SK-N-SH treated with all-trans-retinoic acid at 6 μM for 48 hours (cell line): ENCODE measurements at regions not wholly inside any gene's neighbourhood (a gene's known extent, or its start where the extent isn't known, plus 50 kb on each side); places are given as distances from the start of the nearest gene placed in this dataset.

Source experiments
- ATAC-seq: fragments of 200-7000 bp; cut with Tn5 transposase; 3 replicates; pipeline ENCODE4 v1.9.1; 2020; ENCODE audit warnings: mild to moderate bottlenecking, moderate library complexity
- ARNTL ChIP-seq: fragments of 450-650 bp; formaldehyde crosslinking; IDR thresholded peaks from 2 replicates; pipeline ENCODE4 v1.5.0; 2020; ENCODE audit warnings: low read depth, mild to moderate bottlenecking, moderate library complexity, borderline replicate concordance
- BACH2 ChIP-seq: fragments of 250-450 bp; sonication (Bioruptor Pico); IDR thresholded peaks from 2 replicates; pipeline ENCODE4 v1.9.0; 2021; ENCODE audit warnings: mild to moderate bottlenecking, borderline replicate concordance
- CSDC2 ChIP-seq: fragments of 250-450 bp; sonication (Bioruptor Pico); IDR thresholded peaks from 2 replicates; pipeline ENCODE4 v1.5.0; 2020; ENCODE audit warnings: mild to moderate bottlenecking, moderate library complexity
- ESRRG ChIP-seq: fragments of 250-450 bp; sonication (Bioruptor Pico); IDR thresholded peaks from 2 replicates; pipeline ENCODE4 v1.6.1; 2021; ENCODE audit warnings: mild to moderate bottlenecking
- ISL1 ChIP-seq: fragments of 250-450 bp; sonication (Bioruptor Pico); IDR thresholded peaks from 2 replicates; pipeline ENCODE4 v2.1.2; 2022; ENCODE audit warnings: mild to moderate bottlenecking, moderate library complexity
- OSR1 ChIP-seq: fragments of 250-450 bp; sonication (Bioruptor Pico); IDR thresholded peaks from 2 replicates; pipeline ENCODE4 v1.8.0; 2022; ENCODE audit warnings: moderate library complexity, mild to moderate bottlenecking, inconsistent platforms
- PPARA ChIP-seq: fragments of 250-450 bp; sonication (Bioruptor Pico); IDR thresholded peaks from 2 replicates; pipeline ENCODE4 v1.5.0; 2020; ENCODE audit warnings: mild to moderate bottlenecking, borderline replicate concordance
- RARB ChIP-seq: fragments of 250-450 bp; sonication (Bioruptor Pico); IDR thresholded peaks from 2 replicates; pipeline ENCODE4 v1.8.0; 2021; ENCODE audit warnings: mild to moderate bottlenecking, moderate library complexity
- SNAI2 ChIP-seq: fragments of 250-450 bp; sonication (Bioruptor Pico); IDR thresholded peaks from 2 replicates; pipeline ENCODE4 v1.5.0; 2020; ENCODE audit warnings: mild to moderate bottlenecking, moderate library complexity
- TCF4 ChIP-seq: fragments of 250-450 bp; sonication (Bioruptor Pico); IDR thresholded peaks from 2 replicates; pipeline ENCODE4 v1.8.0; 2021; ENCODE audit warnings: mild to moderate bottlenecking, moderate library complexity, borderline replicate concordance
- TOX ChIP-seq: fragments of 250-450 bp; sonication (Bioruptor Pico); IDR thresholded peaks from 2 replicates; pipeline ENCODE4 v1.8.0; 2021; ENCODE audit warnings: mild to moderate bottlenecking, moderate library complexity, borderline replicate concordance
- ZC3H10 ChIP-seq: fragments of 250-450 bp; sonication (Bioruptor Pico); IDR thresholded peaks from 2 replicates; pipeline ENCODE4 v1.5.1; 2021; ENCODE audit warnings: mild to moderate bottlenecking, moderate library complexity
- ZFP3 ChIP-seq: fragments of 250-450 bp; sonication (Bioruptor Pico); IDR thresholded peaks from 2 replicates; pipeline ENCODE4 v1.5.0; 2020; ENCODE audit warnings: mild to moderate bottlenecking, moderate library complexity
- ZFP30 ChIP-seq: fragments of 450-650 bp; formaldehyde crosslinking; IDR thresholded peaks from 2 replicates; pipeline ENCODE4 v1.5.0; 2022; ENCODE audit warnings: mild to moderate bottlenecking, moderate library complexity
- ZNF565 ChIP-seq: fragments of 450-650 bp; formaldehyde crosslinking; conservative IDR thresholded peaks from 2 replicates; pipeline ENCODE4 v1.5.0; 2020; ENCODE audit warnings: low read depth, mild to moderate bottlenecking, moderate library complexity
- ZNF70 ChIP-seq: fragments of 450-650 bp; formaldehyde crosslinking; IDR thresholded peaks from 2 replicates; pipeline ENCODE4 v1.5.0; 2020; ENCODE audit warnings: mild to moderate bottlenecking, moderate library complexity
- ZNF8 ChIP-seq: fragments of 450-650 bp; formaldehyde crosslinking; IDR thresholded peaks from 2 replicates; pipeline ENCODE4 v1.5.0; 2020; ENCODE audit warnings: mild to moderate bottlenecking, moderate library complexity
- TF ChIP-seq, protein P1 (sequence below): fragments of 250-450 bp; sonication (Bioruptor Pico); IDR thresholded peaks from 2 replicates; pipeline ENCODE4 v1.5.0; 2020; ENCODE audit warnings: mild to moderate bottlenecking, moderate library complexity
- TF ChIP-seq, protein P2 (sequence below): fragments of 250-450 bp; sonication (Bioruptor Pico); IDR thresholded peaks from 2 replicates; pipeline ENCODE4 v1.8.0; 2020; ENCODE audit warnings: mild to moderate bottlenecking, moderate library complexity, borderline replicate concordance
- TF ChIP-seq, protein P3 (sequence below): fragments of 250-450 bp; sonication (Bioruptor Pico); IDR thresholded peaks from 2 replicates; pipeline ENCODE4 v1.5.1; 2020; ENCODE audit warnings: low read depth, mild to moderate bottlenecking, moderate library complexity
- TF ChIP-seq, protein P4 (sequence below): fragments of 250-450 bp; sonication (Bioruptor Pico); IDR thresholded peaks from 2 replicates; pipeline ENCODE4 v1.5.1; 2021; ENCODE audit warnings: mild to moderate bottlenecking, moderate library complexity
- TF ChIP-seq, protein P5 (sequence below): fragments of 250-450 bp; sonication (Bioruptor Pico); IDR thresholded peaks from 2 replicates; pipeline ENCODE4 v1.8.0; 2021; ENCODE audit warnings: low read depth, mild to moderate bottlenecking, moderate library complexity, borderline replicate concordance

DNA sequence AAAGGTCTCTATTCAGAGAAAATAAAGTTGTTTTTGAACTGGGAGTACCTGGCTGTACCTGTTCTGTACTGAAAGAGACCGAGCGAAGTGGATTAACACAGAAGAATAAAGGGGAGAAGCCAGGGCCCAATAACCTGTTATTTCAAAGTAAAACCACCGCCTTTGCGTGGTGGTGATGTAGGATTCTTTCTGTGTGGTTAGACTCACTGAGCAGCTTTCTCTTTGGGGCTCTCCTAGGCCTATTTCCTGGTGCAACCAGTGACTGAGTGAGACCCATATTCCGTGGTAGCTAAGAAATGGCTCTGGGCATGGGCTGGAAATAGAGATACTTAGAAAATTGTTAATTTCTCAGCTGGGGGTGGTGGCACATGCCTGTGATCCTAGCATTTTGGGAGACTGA, 99.9 kb downstream of the XCL2 start:
- ATAC-seq: no peak
- TF ChIP-seq, protein P1, sequence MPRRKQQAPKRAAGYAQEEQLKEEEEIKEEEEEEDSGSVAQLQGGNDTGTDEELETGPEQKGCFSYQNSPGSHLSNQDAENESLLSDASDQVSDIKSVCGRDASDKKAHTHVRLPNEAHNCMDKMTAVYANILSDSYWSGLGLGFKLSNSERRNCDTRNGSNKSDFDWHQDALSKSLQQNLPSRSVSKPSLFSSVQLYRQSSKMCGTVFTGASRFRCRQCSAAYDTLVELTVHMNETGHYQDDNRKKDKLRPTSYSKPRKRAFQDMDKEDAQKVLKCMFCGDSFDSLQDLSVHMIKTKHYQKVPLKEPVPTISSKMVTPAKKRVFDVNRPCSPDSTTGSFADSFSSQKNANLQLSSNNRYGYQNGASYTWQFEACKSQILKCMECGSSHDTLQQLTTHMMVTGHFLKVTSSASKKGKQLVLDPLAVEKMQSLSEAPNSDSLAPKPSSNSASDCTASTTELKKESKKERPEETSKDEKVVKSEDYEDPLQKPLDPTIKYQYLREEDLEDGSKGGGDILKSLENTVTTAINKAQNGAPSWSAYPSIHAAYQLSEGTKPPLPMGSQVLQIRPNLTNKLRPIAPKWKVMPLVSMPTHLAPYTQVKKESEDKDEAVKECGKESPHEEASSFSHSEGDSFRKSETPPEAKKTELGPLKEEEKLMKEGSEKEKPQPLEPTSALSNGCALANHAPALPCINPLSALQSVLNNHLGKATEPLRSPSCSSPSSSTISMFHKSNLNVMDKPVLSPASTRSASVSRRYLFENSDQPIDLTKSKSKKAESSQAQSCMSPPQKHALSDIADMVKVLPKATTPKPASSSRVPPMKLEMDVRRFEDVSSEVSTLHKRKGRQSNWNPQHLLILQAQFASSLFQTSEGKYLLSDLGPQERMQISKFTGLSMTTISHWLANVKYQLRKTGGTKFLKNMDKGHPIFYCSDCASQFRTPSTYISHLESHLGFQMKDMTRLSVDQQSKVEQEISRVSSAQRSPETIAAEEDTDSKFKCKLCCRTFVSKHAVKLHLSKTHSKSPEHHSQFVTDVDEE (CRISPR knock-in tag): no peak
- TF ChIP-seq, protein P2, sequence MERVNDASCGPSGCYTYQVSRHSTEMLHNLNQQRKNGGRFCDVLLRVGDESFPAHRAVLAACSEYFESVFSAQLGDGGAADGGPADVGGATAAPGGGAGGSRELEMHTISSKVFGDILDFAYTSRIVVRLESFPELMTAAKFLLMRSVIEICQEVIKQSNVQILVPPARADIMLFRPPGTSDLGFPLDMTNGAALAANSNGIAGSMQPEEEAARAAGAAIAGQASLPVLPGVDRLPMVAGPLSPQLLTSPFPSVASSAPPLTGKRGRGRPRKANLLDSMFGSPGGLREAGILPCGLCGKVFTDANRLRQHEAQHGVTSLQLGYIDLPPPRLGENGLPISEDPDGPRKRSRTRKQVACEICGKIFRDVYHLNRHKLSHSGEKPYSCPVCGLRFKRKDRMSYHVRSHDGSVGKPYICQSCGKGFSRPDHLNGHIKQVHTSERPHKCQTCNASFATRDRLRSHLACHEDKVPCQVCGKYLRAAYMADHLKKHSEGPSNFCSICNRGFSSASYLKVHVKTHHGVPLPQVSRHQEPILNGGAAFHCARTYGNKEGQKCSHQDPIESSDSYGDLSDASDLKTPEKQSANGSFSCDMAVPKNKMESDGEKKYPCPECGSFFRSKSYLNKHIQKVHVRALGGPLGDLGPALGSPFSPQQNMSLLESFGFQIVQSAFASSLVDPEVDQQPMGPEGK: no peak
- TF ChIP-seq ESRRG (no peak), ARNTL (CRISPR knock-in tag) (no peak), OSR1 (no peak), RARB (no peak), ZFP3 (CRISPR knock-in tag) (no peak), TCF4 (CRISPR knock-in tag) (no peak)
- TF ChIP-seq, protein P3, sequence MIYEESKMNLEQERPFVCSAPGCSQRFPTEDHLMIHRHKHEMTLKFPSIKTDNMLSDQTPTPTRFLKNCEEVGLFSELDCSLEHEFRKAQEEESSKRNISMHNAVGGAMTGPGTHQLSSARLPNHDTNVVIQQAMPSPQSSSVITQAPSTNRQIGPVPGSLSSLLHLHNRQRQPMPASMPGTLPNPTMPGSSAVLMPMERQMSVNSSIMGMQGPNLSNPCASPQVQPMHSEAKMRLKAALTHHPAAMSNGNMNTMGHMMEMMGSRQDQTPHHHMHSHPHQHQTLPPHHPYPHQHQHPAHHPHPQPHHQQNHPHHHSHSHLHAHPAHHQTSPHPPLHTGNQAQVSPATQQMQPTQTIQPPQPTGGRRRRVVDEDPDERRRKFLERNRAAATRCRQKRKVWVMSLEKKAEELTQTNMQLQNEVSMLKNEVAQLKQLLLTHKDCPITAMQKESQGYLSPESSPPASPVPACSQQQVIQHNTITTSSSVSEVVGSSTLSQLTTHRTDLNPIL (CRISPR knock-in tag): no peak

DNA sequence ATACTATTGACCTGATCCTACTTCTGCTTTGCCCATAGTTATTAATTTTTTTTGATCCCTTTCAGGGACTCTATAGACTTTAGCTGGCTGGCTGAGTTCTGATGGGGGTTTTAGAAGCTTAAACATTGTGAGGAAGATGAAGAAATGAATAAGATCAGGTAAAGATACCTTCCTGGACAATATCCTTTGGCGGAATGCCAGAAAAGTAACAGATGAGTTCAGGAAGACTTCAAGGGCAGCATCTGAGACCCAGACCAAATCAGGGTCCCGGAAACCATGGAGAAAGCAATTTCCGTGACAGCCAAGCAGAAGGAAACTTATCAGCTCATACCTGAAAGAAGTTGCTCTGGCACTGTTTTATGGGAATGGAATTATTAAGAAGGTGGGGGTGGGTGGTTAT, 100.4 kb downstream of the XCL2 start:
- no peak for TF ChIP-seq OSR1
- TF ChIP-seq ZFP3 (CRISPR knock-in tag): no peak
- ATAC-seq: no peak

DNA sequence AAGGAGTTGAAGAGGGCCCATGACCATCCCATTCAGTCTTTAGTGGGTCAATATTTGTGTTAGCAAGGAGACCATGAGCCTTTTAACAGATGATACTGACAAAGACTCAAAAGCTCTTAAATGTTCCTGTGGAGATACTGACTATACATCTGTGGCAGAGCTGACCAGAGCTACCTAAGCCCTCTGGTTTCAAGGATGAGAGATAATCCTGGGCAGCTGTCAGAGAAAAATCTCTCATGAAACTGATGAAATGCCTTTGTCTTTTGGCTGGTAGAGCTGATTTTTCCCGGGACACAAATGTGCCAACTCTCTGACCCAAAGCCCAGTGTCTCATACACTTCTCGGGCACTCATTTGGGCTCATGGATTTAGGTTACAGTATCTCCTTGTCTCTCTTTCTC, 100.9 kb downstream of the XCL2 start:
- no peak for ATAC-seq
- TF ChIP-seq OSR1 (no peak), ZNF8 (CRISPR knock-in tag) (no peak), BACH2 (no peak), ISL1 (CRISPR knock-in tag) (no peak), RARB (no peak), CSDC2 (no peak), ARNTL (CRISPR knock-in tag) (no peak), PPARA (CRISPR knock-in tag) (no peak), ZC3H10 (CRISPR knock-in tag) (no peak), TOX (CRISPR knock-in tag) (no peak), ZNF70 (CRISPR knock-in tag) (no peak), ZFP30 (CRISPR knock-in tag) (no peak), ZNF565 (no peak), TCF4 (CRISPR knock-in tag) (no peak), SNAI2 (CRISPR knock-in tag) (no peak)
- TF ChIP-seq, protein P3 (CRISPR knock-in tag): no peak
- TF ChIP-seq, protein P4, sequence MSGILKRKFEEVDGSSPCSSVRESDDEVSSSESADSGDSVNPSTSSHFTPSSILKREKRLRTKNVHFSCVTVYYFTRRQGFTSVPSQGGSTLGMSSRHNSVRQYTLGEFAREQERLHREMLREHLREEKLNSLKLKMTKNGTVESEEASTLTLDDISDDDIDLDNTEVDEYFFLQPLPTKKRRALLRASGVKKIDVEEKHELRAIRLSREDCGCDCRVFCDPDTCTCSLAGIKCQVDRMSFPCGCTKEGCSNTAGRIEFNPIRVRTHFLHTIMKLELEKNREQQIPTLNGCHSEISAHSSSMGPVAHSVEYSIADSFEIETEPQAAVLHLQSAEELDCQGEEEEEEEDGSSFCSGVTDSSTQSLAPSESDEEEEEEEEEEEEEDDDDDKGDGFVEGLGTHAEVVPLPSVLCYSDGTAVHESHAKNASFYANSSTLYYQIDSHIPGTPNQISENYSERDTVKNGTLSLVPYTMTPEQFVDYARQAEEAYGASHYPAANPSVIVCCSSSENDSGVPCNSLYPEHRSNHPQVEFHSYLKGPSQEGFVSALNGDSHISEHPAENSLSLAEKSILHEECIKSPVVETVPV (CRISPR knock-in tag): no peak
- TF ChIP-seq, protein P1 (CRISPR knock-in tag): no peak
- TF ChIP-seq, protein P2: no peak
- TF ChIP-seq, protein P5, sequence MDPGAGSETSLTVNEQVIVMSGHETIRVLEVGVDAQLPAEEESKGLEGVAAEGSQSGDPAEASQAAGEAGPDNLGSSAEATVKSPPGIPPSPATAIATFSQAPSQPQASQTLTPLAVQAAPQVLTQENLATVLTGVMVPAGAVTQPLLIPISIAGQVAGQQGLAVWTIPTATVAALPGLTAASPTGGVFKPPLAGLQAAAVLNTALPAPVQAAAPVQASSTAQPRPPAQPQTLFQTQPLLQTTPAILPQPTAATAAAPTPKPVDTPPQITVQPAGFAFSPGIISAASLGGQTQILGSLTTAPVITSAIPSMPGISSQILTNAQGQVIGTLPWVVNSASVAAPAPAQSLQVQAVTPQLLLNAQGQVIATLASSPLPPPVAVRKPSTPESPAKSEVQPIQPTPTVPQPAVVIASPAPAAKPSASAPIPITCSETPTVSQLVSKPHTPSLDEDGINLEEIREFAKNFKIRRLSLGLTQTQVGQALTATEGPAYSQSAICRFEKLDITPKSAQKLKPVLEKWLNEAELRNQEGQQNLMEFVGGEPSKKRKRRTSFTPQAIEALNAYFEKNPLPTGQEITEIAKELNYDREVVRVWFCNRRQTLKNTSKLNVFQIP (CRISPR knock-in tag): no peak
- TF ChIP-seq, all 23 proteins: peak for 0
